HG02884 (cell line): ENCODE measurements at regions not wholly inside any gene's neighbourhood (a gene's known extent, or its start where the extent isn't known, plus 50 kb on each side); places are given as distances from the start of the nearest gene placed in this dataset.

ENCODE experiments used
- ATAC-seq: cut with Tn5 transposase; IDR thresholded peaks from one replicate; pipeline ENCODE4 v1.9.1; 2021; ENCODE audit warnings: mild to moderate bottlenecking, moderate library complexity; ENCODE audit not compliant: unreplicated experiment

- no peak for ATAC-seq
Observed at GRCh38 chr12:89984846-89985245, 276.2 kb upstream of the ATP2B1 start.

- ATAC-seq: no peak
Observed at GRCh38 chr12:89983622-89984021, 275.0 kb upstream of the ATP2B1 start.

- no peak for ATAC-seq
Observed at GRCh38 chr12:89980236-89980635, 271.6 kb upstream of the ATP2B1 start.

GRCh38 chr12:89977405-89978085 lies 268.9 kb upstream of the ATP2B1 start:
- ATAC-seq: no peak

GRCh38 chr12:89976866-89977265 lies 268.2 kb upstream of the ATP2B1 start:
- ATAC-seq: no peak

- ATAC-seq: no peak
Observed at GRCh38 chr12:89975574-89975973, 266.9 kb upstream of the ATP2B1 start.

GRCh38 chr12:89971880-89972279 lies 263.2 kb upstream of the ATP2B1 start:
- ATAC-seq: no peak

GRCh38 chr12:89970722-89971121 lies 262.1 kb upstream of the ATP2B1 start:
- ATAC-seq: no peak

GRCh38 chr12:89969093-89969492 lies 260.5 kb upstream of the ATP2B1 start:
- no peak for ATAC-seq

GRCh38 chr12:89968151-89968700 lies 259.6 kb upstream of the ATP2B1 start:
- ATAC-seq: no peak

GRCh38 chr12:89966495-89967240 lies 258.0 kb upstream of the ATP2B1 start:
- ATAC-seq: no peak

GRCh38 chr12:89965993-89966392 lies 257.4 kb upstream of the ATP2B1 start:
- ATAC-seq: no peak

GRCh38 chr12:89962648-89963047 lies 254.0 kb upstream of the ATP2B1 start:
- no peak for ATAC-seq

GRCh38 chr12:89960607-89961394 lies 252.2 kb upstream of the ATP2B1 start:
- ATAC-seq: peak; percentile 31

- ATAC-seq: peak; percentile 91
Observed at GRCh38 chr12:89960011-89960507, 251.4 kb upstream of the ATP2B1 start.

- ATAC-seq: no peak
Observed at GRCh38 chr12:89959179-89959578, 250.5 kb upstream of the ATP2B1 start.

GRCh38 chr12:89954259-89954658 lies 245.6 kb upstream of the ATP2B1 start:
- ATAC-seq: no peak

GRCh38 chr12:89951694-89952060 lies 243.0 kb upstream of the ATP2B1 start:
- no peak for ATAC-seq

- ATAC-seq: no peak
Observed at GRCh38 chr12:89951050-89951693, 242.5 kb upstream of the ATP2B1 start.

GRCh38 chr12:89950421-89950820 lies 241.8 kb upstream of the ATP2B1 start:
- ATAC-seq: peak; percentile 46
